ENCODE measurements at regions not wholly inside any gene's neighbourhood (a gene's known extent, or its start where the extent isn't known, plus 50 kb on each side); places are given as distances from the start of the nearest gene placed in this dataset.

DNA sequence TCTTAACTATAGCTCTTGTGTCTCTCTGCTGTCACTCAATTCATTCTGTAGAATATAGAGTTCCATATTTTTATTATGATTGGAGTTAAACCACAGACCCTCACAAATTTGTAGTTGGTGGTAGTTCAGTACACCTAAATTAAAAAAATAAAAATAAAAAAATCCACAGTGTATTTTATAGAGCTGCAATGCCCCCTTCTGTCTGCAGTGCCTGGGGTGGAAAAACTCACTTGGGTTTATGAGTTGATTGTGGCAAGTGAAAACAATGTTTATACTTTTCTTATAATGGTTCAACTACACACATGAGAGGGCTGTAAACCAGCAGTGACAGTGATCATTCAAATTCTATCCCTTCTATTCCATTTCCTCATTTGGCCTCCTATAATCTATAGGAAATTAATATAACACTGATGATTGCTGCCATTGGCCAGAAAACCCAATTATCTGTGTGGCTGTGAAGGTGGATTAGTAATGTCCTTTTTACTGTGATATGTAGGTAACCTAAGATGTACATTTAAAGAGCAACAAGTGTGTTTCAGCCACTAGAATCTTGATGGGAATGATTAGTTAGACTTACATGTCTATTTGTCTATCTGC lies 166.9 kb upstream of the LRIG3 start:
- no peak for DNase-seq (ENCODE audit: low spot score)
- in situ Hi-C loops (cut with MboI; ENCODE audit: low sequenced_read_pairs, unreplicated experiment): no loop called here

DNA sequence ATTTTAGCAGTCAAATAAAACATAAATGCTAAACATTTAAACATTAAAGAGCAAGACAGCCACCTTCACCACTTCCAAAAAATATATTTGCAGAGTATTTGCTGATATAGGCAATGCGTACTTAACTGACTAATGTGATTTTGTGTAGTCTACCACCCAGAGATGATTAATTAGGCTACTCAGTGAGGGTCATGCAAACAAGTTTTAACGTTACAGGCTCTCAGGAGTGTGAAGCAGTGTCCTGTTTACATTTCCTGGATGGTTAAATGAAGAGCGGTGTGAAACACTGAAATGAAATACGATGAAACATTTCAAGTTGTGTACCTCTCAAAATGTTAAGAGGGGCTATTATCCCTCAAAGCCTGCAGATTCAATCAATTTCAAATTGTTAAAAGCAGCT lies 165.8 kb upstream of the LRIG3 start:
- TF ChIP-seq, protein P1, sequence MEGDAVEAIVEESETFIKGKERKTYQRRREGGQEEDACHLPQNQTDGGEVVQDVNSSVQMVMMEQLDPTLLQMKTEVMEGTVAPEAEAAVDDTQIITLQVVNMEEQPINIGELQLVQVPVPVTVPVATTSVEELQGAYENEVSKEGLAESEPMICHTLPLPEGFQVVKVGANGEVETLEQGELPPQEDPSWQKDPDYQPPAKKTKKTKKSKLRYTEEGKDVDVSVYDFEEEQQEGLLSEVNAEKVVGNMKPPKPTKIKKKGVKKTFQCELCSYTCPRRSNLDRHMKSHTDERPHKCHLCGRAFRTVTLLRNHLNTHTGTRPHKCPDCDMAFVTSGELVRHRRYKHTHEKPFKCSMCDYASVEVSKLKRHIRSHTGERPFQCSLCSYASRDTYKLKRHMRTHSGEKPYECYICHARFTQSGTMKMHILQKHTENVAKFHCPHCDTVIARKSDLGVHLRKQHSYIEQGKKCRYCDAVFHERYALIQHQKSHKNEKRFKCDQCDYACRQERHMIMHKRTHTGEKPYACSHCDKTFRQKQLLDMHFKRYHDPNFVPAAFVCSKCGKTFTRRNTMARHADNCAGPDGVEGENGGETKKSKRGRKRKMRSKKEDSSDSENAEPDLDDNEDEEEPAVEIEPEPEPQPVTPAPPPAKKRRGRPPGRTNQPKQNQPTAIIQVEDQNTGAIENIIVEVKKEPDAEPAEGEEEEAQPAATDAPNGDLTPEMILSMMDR (IDR thresholded peaks at IDR 0.05; ENCODE audit: borderline replicate concordance, control extremely low read depth, extremely low read depth, insufficient read depth, missing control alignments): no peak
- in situ Hi-C loops (cut with MboI; ENCODE audit: low sequenced_read_pairs, unreplicated experiment): no loop called here
- no peak for DNase-seq (ENCODE audit: low spot score)

More for the DNA sequence above, 166.9 kb upstream of the LRIG3 start:
- TF ChIP-seq, protein P1 (IDR thresholded peaks at IDR 0.05; ENCODE audit: borderline replicate concordance, control extremely low read depth, extremely low read depth, insufficient read depth, missing control alignments): no peak

DNA sequence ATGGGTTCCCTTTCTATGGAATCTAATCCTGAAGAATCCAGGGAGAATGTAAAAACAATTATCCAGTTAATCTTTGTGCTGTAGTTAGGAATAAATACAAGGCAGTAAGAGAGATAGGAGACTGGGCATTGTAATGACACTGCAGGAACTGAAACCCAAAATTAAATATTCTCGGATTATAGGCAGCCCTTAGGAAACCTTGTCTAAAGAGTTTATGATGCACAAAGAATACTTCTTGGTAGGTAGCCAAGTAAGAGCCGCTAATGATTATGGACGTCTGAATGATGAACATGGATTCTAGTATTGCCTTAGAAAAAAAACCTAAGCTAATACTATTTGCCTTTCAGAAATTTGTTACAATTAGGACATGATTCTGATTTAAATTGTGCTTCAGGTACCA lies 165.4 kb upstream of the LRIG3 start:
- in situ Hi-C loops (cut with MboI; ENCODE audit: low sequenced_read_pairs, unreplicated experiment): no loop called here
- no peak for DNase-seq (ENCODE audit: low spot score)
- TF ChIP-seq, protein P1 (IDR thresholded peaks at IDR 0.05; ENCODE audit: borderline replicate concordance, control extremely low read depth, extremely low read depth, insufficient read depth, missing control alignments): no peak

GRCh38 chr12:59084511-59085375 lies 164.4 kb upstream of the LRIG3 start:
- no peak for DNase-seq (ENCODE audit: low spot score)
- TF ChIP-seq, protein P1 (IDR thresholded peaks at IDR 0.05; ENCODE audit: borderline replicate concordance, control extremely low read depth, extremely low read depth, insufficient read depth, missing control alignments): no peak
- in situ Hi-C loops (cut with MboI; ENCODE audit: low sequenced_read_pairs, unreplicated experiment): no loop called here

- TF ChIP-seq, protein P1 (IDR thresholded peaks at IDR 0.05; ENCODE audit: borderline replicate concordance, control extremely low read depth, extremely low read depth, insufficient read depth, missing control alignments): no peak
- no peak for DNase-seq (ENCODE audit: low spot score)
- in situ Hi-C loops (cut with MboI; ENCODE audit: low sequenced_read_pairs, unreplicated experiment): no loop called here
These were observed 162.6 kb upstream of the LRIG3 start for GRCh38 chr12:59082952-59083351.

DNA sequence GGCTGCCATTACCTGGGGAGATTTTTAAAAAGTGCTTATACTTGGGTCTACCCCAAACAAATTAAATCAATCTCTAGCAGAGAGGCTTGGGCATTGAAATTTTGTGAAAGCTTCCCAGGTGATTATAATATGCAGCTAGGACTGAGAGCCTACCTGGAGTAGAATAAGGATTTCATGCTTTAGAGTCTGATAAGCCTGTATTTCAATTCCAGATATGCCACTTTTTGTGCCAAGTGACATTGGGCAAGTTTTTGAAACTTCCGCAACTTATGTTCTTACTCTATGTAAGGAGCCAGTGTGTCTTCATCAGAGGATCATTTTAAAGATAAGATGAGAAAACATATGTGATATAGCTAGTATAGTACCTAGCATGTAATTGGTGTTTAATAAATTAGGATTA lies 159.8 kb upstream of the LRIG3 start:
- in situ Hi-C loops (cut with MboI; ENCODE audit: low sequenced_read_pairs, unreplicated experiment): no loop called here
- DNase-seq (ENCODE audit: low spot score): no peak
- TF ChIP-seq, protein P1 (IDR thresholded peaks at IDR 0.05; ENCODE audit: borderline replicate concordance, control extremely low read depth, extremely low read depth, insufficient read depth, missing control alignments): no peak
